ENCODE measurements at regions not wholly inside any gene's neighbourhood (a gene's known extent, or its start where the extent isn't known, plus 50 kb on each side); places are given as distances from the start of the nearest gene placed in this dataset.

DNA sequence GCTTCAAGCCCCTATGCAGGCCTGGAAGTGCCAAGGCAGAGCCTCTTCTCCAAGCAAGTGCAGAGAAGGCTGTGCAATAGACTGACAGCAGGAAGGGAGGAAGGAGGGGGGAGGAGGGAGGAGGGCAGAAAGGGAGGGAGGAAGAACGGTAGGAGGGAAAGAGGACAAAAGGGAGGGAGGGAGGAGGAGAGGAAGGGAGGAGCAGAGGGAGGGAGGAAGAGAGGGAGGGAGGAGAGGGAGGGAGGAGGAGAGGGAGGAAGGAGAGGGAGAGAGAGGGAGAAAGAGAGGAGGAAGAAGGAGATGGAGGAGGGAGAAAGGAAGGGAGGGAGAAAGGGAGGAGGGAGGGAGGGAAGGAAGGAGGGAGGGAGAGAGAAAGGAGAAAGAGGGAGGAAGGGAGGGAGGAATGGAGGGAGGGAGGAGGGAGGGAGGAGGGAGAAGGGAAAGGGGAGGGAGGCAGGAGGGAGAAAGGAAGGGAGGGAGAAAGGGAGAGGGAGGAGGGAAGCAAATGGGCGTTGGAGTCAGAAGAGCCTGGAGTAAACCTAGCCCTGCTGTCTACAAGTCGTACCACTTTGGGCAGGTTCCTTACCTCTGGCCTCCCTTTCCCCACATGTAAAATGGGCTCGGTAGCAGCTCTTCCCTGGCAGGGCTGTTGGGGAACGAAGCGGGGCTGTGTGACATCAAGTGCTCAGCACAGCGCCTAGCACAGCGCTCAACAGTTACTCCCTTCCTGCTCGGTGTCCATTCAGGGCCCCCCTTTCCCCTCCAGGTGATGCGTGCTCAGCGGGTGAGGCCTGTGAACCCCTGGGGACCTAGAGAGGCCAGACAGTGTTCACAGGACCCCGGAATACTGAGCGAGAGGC lies 244.6 kb downstream of the NPHP4 start:
- TF ChIP-seq, protein P1, sequence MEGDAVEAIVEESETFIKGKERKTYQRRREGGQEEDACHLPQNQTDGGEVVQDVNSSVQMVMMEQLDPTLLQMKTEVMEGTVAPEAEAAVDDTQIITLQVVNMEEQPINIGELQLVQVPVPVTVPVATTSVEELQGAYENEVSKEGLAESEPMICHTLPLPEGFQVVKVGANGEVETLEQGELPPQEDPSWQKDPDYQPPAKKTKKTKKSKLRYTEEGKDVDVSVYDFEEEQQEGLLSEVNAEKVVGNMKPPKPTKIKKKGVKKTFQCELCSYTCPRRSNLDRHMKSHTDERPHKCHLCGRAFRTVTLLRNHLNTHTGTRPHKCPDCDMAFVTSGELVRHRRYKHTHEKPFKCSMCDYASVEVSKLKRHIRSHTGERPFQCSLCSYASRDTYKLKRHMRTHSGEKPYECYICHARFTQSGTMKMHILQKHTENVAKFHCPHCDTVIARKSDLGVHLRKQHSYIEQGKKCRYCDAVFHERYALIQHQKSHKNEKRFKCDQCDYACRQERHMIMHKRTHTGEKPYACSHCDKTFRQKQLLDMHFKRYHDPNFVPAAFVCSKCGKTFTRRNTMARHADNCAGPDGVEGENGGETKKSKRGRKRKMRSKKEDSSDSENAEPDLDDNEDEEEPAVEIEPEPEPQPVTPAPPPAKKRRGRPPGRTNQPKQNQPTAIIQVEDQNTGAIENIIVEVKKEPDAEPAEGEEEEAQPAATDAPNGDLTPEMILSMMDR (IDR thresholded peaks at IDR 0.05; ENCODE audit: low read depth, low read length, missing input control), result no peak
- TF ChIP-seq, protein P2, sequence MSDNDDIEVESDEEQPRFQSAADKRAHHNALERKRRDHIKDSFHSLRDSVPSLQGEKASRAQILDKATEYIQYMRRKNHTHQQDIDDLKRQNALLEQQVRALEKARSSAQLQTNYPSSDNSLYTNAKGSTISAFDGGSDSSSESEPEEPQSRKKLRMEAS (IDR thresholded peaks at IDR 0.05), result no peak
- TF ChIP-seq SP1 (IDR thresholded peaks at IDR 0.05) (no peak), RAD21 (IDR thresholded peaks at IDR 0.05) (no peak), JUND (IDR thresholded peaks at IDR 0.05) (no peak)
- TF ChIP-seq, protein P3, sequence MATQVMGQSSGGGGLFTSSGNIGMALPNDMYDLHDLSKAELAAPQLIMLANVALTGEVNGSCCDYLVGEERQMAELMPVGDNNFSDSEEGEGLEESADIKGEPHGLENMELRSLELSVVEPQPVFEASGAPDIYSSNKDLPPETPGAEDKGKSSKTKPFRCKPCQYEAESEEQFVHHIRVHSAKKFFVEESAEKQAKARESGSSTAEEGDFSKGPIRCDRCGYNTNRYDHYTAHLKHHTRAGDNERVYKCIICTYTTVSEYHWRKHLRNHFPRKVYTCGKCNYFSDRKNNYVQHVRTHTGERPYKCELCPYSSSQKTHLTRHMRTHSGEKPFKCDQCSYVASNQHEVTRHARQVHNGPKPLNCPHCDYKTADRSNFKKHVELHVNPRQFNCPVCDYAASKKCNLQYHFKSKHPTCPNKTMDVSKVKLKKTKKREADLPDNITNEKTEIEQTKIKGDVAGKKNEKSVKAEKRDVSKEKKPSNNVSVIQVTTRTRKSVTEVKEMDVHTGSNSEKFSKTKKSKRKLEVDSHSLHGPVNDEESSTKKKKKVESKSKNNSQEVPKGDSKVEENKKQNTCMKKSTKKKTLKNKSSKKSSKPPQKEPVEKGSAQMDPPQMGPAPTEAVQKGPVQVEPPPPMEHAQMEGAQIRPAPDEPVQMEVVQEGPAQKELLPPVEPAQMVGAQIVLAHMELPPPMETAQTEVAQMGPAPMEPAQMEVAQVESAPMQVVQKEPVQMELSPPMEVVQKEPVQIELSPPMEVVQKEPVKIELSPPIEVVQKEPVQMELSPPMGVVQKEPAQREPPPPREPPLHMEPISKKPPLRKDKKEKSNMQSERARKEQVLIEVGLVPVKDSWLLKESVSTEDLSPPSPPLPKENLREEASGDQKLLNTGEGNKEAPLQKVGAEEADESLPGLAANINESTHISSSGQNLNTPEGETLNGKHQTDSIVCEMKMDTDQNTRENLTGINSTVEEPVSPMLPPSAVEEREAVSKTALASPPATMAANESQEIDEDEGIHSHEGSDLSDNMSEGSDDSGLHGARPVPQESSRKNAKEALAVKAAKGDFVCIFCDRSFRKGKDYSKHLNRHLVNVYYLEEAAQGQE (IDR thresholded peaks at IDR 0.05), result no peak
- TF ChIP-seq, protein P4, sequence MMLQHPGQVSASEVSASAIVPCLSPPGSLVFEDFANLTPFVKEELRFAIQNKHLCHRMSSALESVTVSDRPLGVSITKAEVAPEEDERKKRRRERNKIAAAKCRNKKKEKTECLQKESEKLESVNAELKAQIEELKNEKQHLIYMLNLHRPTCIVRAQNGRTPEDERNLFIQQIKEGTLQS (IDR thresholded peaks at IDR 0.05), result no peak
